ENCODE measurements at regions not wholly inside any gene's neighbourhood (a gene's known extent, or its start where the extent isn't known, plus 50 kb on each side); places are given as distances from the start of the nearest gene placed in this dataset.

GRCh38 chr1:34433099-34433498, 256.4 kb downstream of the C1orf94 start:
- no peak overlapping the region for H3K4ac ChIP-seq (ENCODE audit: low read depth, low read length)
- no peak overlapping the region for H3K9ac ChIP-seq (ENCODE audit: low read length)
- H3K79me1 ChIP-seq (ENCODE audit: low read length) = no peaks in the 10 kb centered on the region
- H3K27ac ChIP-seq (ENCODE audit: low read depth, low read length) = no peak overlapping the region
- H3K14ac ChIP-seq (ENCODE audit: low read length) = no peak overlapping the region
- H2AFZ ChIP-seq (ENCODE audit: insufficient read depth, low read length, poor library complexity) = no peak overlapping the region
- H2BK5ac ChIP-seq (ENCODE audit: low read depth, low read length, poor library complexity) = no peak overlapping the region
- no peaks in the 10 kb centered on the region for H3K79me2 ChIP-seq (ENCODE audit: control insufficient read depth, insufficient read depth, low read length, poor library complexity)
- H3K18ac ChIP-seq (ENCODE audit: low read length) = no peak overlapping the region
- no peak overlapping the region for H3K4me2 ChIP-seq (ENCODE audit: low read length)
- H3K36me3 ChIP-seq (ENCODE audit: control insufficient read depth in 1 of 2, insufficient read depth in 2 of 2, low read length in 2 of 2) = no peaks in the 10 kb centered on the region
- H2BK12ac ChIP-seq (ENCODE audit: low read length) = no peak overlapping the region
- no peak overlapping the region for H2BK120ac ChIP-seq (ENCODE audit: insufficient read depth, low read length, poor library complexity)
- peaks cover 2% of the 10 kb centered on the region for H3K9me3 ChIP-seq (ENCODE audit: insufficient read depth, low read depth, low read length)
- peaks cover 2% of the 10 kb centered on the region for H3K27me3 ChIP-seq (ENCODE audit: insufficient read depth, low read length)
- WGBS (ENCODE audit: extremely low coverage, insufficient coverage, insufficient read length) = no CpG with 5 or more reads among the region's 5 CpGs
- no peak overlapping the region for H3K23ac ChIP-seq (ENCODE audit: low read length)
- H4K91ac ChIP-seq (ENCODE audit: low read depth, low read length) = no peak overlapping the region
- no peak for DNase-seq
- no peak overlapping the region for H4K12ac ChIP-seq (ENCODE audit: low read depth, low read length)
- no peak overlapping the region for H3K4me3 ChIP-seq (ENCODE audit: low read depth, low read length)
- no peaks in the 10 kb centered on the region for H3K4me1 ChIP-seq (ENCODE audit: control insufficient read depth in 1 of 2, insufficient read depth in 2 of 2, low read length in 2 of 2)
- H4K8ac ChIP-seq (ENCODE audit: low read depth, low read length) = no peak overlapping the region
- H2AK5ac ChIP-seq (ENCODE audit: low read length) = no peak overlapping the region

DNA sequence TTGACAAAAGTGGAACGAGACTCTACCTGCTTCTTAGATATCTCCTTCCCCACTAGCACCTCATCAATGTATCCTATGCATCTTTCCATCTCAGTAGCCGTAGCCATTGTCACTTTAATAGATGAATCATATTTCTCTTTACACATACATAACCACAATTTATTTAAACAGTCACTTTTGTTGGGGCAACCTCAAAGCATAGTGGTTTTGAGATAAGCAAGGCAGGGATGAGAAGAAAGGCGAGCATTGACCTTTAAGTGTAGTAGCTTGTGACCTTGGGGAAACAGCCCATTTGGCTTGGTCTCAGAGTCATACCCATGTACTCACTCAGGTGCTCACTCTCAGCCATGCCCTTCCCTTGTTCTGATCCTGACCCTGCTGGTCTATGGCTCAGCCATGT, 260.1 kb downstream of the C1orf94 start:
- H3K14ac ChIP-seq (ENCODE audit: low read length) = no peak overlapping the region

GRCh38 chr1:34441259-34442069, 264.8 kb downstream of the C1orf94 start:
- no peak overlapping the region for H2AFZ ChIP-seq (ENCODE audit: insufficient read depth, low read length, poor library complexity)

More for the DNA sequence above, 260.1 kb downstream of the C1orf94 start:
- Histone ChIP-seq H4K91ac (ENCODE audit: low read depth, low read length) (no peak overlapping the region), H3K4me3 (ENCODE audit: low read depth, low read length) (no peak overlapping the region), H3K79me1 (ENCODE audit: low read length) (no peaks in the 10 kb centered on the region), H2BK120ac (ENCODE audit: insufficient read depth, low read length, poor library complexity) (no peak overlapping the region), H3K9me3 (ENCODE audit: insufficient read depth, low read depth, low read length) (no peaks in the 10 kb centered on the region), H3K4ac (ENCODE audit: low read depth, low read length) (no peak overlapping the region), H3K36me3 (ENCODE audit: control insufficient read depth in 1 of 2, insufficient read depth in 2 of 2, low read length in 2 of 2) (no peaks in the 10 kb centered on the region), H4K12ac (ENCODE audit: low read depth, low read length) (no peak overlapping the region), H2BK5ac (ENCODE audit: low read depth, low read length, poor library complexity) (no peak overlapping the region), H3K23ac (ENCODE audit: low read length) (no peak overlapping the region), H3K4me1 (ENCODE audit: control insufficient read depth in 1 of 2, insufficient read depth in 2 of 2, low read length in 2 of 2) (no peaks in the 10 kb centered on the region), H3K79me2 (ENCODE audit: control insufficient read depth, insufficient read depth, low read length, poor library complexity) (no peaks in the 10 kb centered on the region), H3K27me3 (ENCODE audit: insufficient read depth, low read length) (peaks cover 2% of the 10 kb centered on the region), H2AK5ac (ENCODE audit: low read length) (no peak overlapping the region), H3K4me2 (ENCODE audit: low read length) (no peak overlapping the region), H3K9ac (ENCODE audit: low read length) (no peak overlapping the region), H4K8ac (ENCODE audit: low read depth, low read length) (no peak overlapping the region), H3K27ac (ENCODE audit: low read depth, low read length) (no peak overlapping the region), H2AFZ (ENCODE audit: insufficient read depth, low read length, poor library complexity) (no peak overlapping the region), H3K18ac (ENCODE audit: low read length) (no peak overlapping the region), H2BK12ac (ENCODE audit: low read length) (no peak overlapping the region)
- WGBS (ENCODE audit: extremely low coverage, insufficient coverage, insufficient read length) = no CpG with 5 or more reads among the region's 3 CpGs
- DNase-seq = no peak

DNA sequence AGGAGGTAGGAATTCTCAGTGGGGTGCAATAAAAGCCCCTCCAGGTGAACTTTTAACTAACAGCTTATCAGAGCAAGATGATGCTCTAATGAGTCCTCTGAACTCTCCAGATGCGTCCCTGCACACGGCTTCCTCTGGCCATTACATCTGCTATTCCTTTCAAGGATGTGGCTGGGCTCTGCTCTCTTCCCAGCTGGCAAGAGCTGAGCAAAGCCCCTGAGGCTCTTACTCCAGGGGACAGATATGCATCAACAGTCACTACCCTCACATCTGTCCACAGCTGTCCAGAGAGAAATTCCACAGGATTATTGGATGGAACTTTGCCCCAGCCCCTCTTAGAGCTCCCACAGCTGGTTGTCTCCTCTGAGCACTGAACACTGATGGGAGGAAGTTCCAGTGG, 267.8 kb downstream of the C1orf94 start:
- H3K9ac ChIP-seq (ENCODE audit: low read length) = no peak overlapping the region

More at GRCh38 chr1:34441259-34442069, 264.8 kb downstream of the C1orf94 start:
- H3K27ac ChIP-seq (ENCODE audit: low read depth, low read length) = no peak overlapping the region
- H4K8ac ChIP-seq (ENCODE audit: low read depth, low read length) = no peak overlapping the region
- H3K79me2 ChIP-seq (ENCODE audit: control insufficient read depth, insufficient read depth, low read length, poor library complexity) = no peaks in the 10 kb centered on the region
- no peak overlapping the region for H3K23ac ChIP-seq (ENCODE audit: low read length)
- H3K14ac ChIP-seq (ENCODE audit: low read length) = no peak overlapping the region
- H3K18ac ChIP-seq (ENCODE audit: low read length) = no peak overlapping the region
- DNase-seq = no peak
- H3K36me3 ChIP-seq (ENCODE audit: control insufficient read depth in 1 of 2, insufficient read depth in 2 of 2, low read length in 2 of 2) = no peaks in the 10 kb centered on the region
- H3K27me3 ChIP-seq (ENCODE audit: insufficient read depth, low read length) = no peaks in the 10 kb centered on the region
- no peak overlapping the region for H2BK120ac ChIP-seq (ENCODE audit: insufficient read depth, low read length, poor library complexity)
- H4K91ac ChIP-seq (ENCODE audit: low read depth, low read length) = no peak overlapping the region
- WGBS (ENCODE audit: extremely low coverage, insufficient coverage, insufficient read length) = no CpG with 5 or more reads among the region's 19 CpGs
- no peak overlapping the region for H3K9ac ChIP-seq (ENCODE audit: low read length)
- no peak overlapping the region for H2BK5ac ChIP-seq (ENCODE audit: low read depth, low read length, poor library complexity)
- H3K4me2 ChIP-seq (ENCODE audit: low read length) = no peak overlapping the region
- H3K4me3 ChIP-seq (ENCODE audit: low read depth, low read length) = no peak overlapping the region
- H3K9me3 ChIP-seq (ENCODE audit: insufficient read depth, low read depth, low read length) = no peaks in the 10 kb centered on the region
- H2BK12ac ChIP-seq (ENCODE audit: low read length) = no peak overlapping the region
- H4K12ac ChIP-seq (ENCODE audit: low read depth, low read length) = no peak overlapping the region
- H2AK5ac ChIP-seq (ENCODE audit: low read length) = no peak overlapping the region
- H3K4me1 ChIP-seq (ENCODE audit: control insufficient read depth in 1 of 2, insufficient read depth in 2 of 2, low read length in 2 of 2) = no peaks in the 10 kb centered on the region
- no peak overlapping the region for H3K4ac ChIP-seq (ENCODE audit: low read depth, low read length)
- no peaks in the 10 kb centered on the region for H3K79me1 ChIP-seq (ENCODE audit: low read length)

More for the DNA sequence above, 267.8 kb downstream of the C1orf94 start:
- no peak overlapping the region for H2BK5ac ChIP-seq (ENCODE audit: low read depth, low read length, poor library complexity)
- no peaks in the 10 kb centered on the region for H3K36me3 ChIP-seq (ENCODE audit: control insufficient read depth in 1 of 2, insufficient read depth in 2 of 2, low read length in 2 of 2)
- no peaks in the 10 kb centered on the region for H3K79me1 ChIP-seq (ENCODE audit: low read length)
- no peak overlapping the region for H3K23ac ChIP-seq (ENCODE audit: low read length)
- no peak overlapping the region for H4K12ac ChIP-seq (ENCODE audit: low read depth, low read length)
- peaks cover 1% of the 10 kb centered on the region for H3K9me3 ChIP-seq (ENCODE audit: insufficient read depth, low read depth, low read length)
- no peak overlapping the region for H3K4me3 ChIP-seq (ENCODE audit: low read depth, low read length)
- H3K4me1 ChIP-seq (ENCODE audit: control insufficient read depth in 1 of 2, insufficient read depth in 2 of 2, low read length in 2 of 2) = no peaks in the 10 kb centered on the region
- WGBS (ENCODE audit: extremely low coverage, insufficient coverage, insufficient read length) = no CpG with 5 or more reads among the region's 2 CpGs
- H3K18ac ChIP-seq (ENCODE audit: low read length) = no peak overlapping the region
- H3K27me3 ChIP-seq (ENCODE audit: insufficient read depth, low read length) = no peaks in the 10 kb centered on the region
- no peak overlapping the region for H2AK5ac ChIP-seq (ENCODE audit: low read length)
- no peak overlapping the region for H4K8ac ChIP-seq (ENCODE audit: low read depth, low read length)
- H3K79me2 ChIP-seq (ENCODE audit: control insufficient read depth, insufficient read depth, low read length, poor library complexity) = no peaks in the 10 kb centered on the region
- no peak overlapping the region for H3K27ac ChIP-seq (ENCODE audit: low read depth, low read length)
- no peak overlapping the region for H3K14ac ChIP-seq (ENCODE audit: low read length)
- H2BK120ac ChIP-seq (ENCODE audit: insufficient read depth, low read length, poor library complexity) = no peak overlapping the region
- H4K91ac ChIP-seq (ENCODE audit: low read depth, low read length) = no peak overlapping the region
- no peak overlapping the region for H3K4me2 ChIP-seq (ENCODE audit: low read length)
- H2BK12ac ChIP-seq (ENCODE audit: low read length) = no peak overlapping the region
- H3K4ac ChIP-seq (ENCODE audit: low read depth, low read length) = no peak overlapping the region
- DNase-seq = no peak
- no peak overlapping the region for H2AFZ ChIP-seq (ENCODE audit: insufficient read depth, low read length, poor library complexity)
